DMS53 treated with DMSO at 0.1 percent for 48 hours (cell line): ENCODE measurements at regions not wholly inside any gene's neighbourhood (a gene's known extent, or its start where the extent isn't known, plus 50 kb on each side); places are given as distances from the start of the nearest gene placed in this dataset.

Experiments
- DNase-seq: peaks from one replicate; lab custom pipeline; 2025; ENCODE audit not compliant: unreplicated experiment; lab: John Stamatoyannopoulos, UW

- DNase-seq, result no peak
Measured at GRCh38 chr4:125433453-125433852, 118.7 kb downstream of the FAT4 start.

- no peak for DNase-seq
Measured at GRCh38 chr4:125434136-125434535, 119.4 kb downstream of the FAT4 start.

GRCh38 chr4:125440814-125441213, 126.1 kb downstream of the FAT4 start:
- DNase-seq, result no peak

- DNase-seq, result no peak
Measured at GRCh38 chr4:125444166-125444565, 129.4 kb downstream of the FAT4 start.

- no peak for DNase-seq
Measured at GRCh38 chr4:125445525-125445924, 130.8 kb downstream of the FAT4 start.

- no peak for DNase-seq
Measured at GRCh38 chr4:125447551-125448290, 133.0 kb downstream of the FAT4 start.

- no peak for DNase-seq
Measured at GRCh38 chr4:125456075-125456474, 141.3 kb downstream of the FAT4 start.

GRCh38 chr4:125459531-125459930, 144.8 kb downstream of the FAT4 start:
- no peak for DNase-seq

GRCh38 chr4:125461676-125462363, 147.1 kb downstream of the FAT4 start:
- DNase-seq, result no peak

GRCh38 chr4:125464146-125464545, 149.4 kb downstream of the FAT4 start:
- no peak for DNase-seq

GRCh38 chr4:125481334-125482045, 166.7 kb downstream of the FAT4 start:
- no peak for DNase-seq

GRCh38 chr4:125482822-125483221, 168.1 kb downstream of the FAT4 start:
- DNase-seq, result no peak

GRCh38 chr4:125483278-125483677, 168.5 kb downstream of the FAT4 start:
- DNase-seq, result no peak

- no peak for DNase-seq
Measured at GRCh38 chr4:125484912-125485311, 170.2 kb downstream of the FAT4 start.

GRCh38 chr4:125486351-125486750, 171.6 kb downstream of the FAT4 start:
- no peak for DNase-seq

- DNase-seq, result no peak
Measured at GRCh38 chr4:125489952-125490690, 175.4 kb downstream of the FAT4 start.

- DNase-seq, result no peak
Measured at GRCh38 chr4:125492957-125493356, 178.2 kb downstream of the FAT4 start.

GRCh38 chr4:125497861-125498260, 183.1 kb downstream of the FAT4 start:
- DNase-seq, result no peak

GRCh38 chr4:125498981-125499380, 184.2 kb downstream of the FAT4 start:
- no peak for DNase-seq

GRCh38 chr4:125501090-125501489, 186.3 kb downstream of the FAT4 start:
- DNase-seq, result no peak

GRCh38 chr4:125501568-125501967, 186.8 kb downstream of the FAT4 start:
- DNase-seq, result no peak
